NB4 (cell line): ENCODE measurements at regions not wholly inside any gene's neighbourhood (a gene's known extent, or its start where the extent isn't known, plus 50 kb on each side); places are given as distances from the start of the nearest gene placed in this dataset.

Source experiments
- POLR2A ChIP-seq: IDR thresholded peaks from 2 replicates; pipeline ENCODE4 v1.6.1; 2011; ENCODE audit warnings: mild to moderate bottlenecking; ENCODE audit not compliant: insufficient read length; ENCODE audit errors: extremely low read depth
- TF ChIP-seq, protein P1 (sequence below): IDR thresholded peaks from one replicate; pipeline ENCODE4 v1.5.1; 2012; ENCODE audit warnings: low read depth, low read length

DNA sequence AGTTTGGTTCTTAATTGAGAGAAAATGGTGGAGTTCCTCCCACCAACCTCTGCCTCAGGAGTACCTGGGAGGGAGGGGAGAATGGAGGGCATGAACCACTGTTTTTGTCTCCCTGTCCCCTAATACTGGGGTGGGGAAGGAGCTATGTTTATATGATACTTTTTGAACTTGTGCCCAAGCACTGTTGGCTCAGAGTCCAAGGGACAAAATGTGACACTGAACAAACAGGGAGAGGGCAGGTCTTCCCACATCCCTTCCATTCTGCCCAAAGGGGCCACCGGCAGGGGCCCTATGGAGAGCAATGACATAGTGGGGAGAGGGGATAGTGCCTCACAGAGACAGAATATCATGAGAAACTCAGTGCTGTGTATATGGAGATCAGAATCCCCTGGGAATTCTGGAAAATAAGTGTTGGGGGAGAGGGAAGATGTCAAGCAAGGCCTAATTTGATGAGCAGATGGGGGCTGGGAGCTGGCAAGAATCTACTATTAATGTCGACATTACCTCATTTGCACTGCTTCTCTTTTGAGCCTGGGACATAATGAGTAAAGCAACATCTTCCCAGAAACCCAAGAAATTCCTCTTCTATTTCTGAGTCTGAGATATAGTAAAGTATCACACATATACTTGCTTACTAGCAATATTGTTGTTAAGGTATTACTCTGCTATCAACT lies 180.6 kb downstream of the CYP26A1 start:
- no peak for TF ChIP-seq POLR2A
- TF ChIP-seq, protein P1, sequence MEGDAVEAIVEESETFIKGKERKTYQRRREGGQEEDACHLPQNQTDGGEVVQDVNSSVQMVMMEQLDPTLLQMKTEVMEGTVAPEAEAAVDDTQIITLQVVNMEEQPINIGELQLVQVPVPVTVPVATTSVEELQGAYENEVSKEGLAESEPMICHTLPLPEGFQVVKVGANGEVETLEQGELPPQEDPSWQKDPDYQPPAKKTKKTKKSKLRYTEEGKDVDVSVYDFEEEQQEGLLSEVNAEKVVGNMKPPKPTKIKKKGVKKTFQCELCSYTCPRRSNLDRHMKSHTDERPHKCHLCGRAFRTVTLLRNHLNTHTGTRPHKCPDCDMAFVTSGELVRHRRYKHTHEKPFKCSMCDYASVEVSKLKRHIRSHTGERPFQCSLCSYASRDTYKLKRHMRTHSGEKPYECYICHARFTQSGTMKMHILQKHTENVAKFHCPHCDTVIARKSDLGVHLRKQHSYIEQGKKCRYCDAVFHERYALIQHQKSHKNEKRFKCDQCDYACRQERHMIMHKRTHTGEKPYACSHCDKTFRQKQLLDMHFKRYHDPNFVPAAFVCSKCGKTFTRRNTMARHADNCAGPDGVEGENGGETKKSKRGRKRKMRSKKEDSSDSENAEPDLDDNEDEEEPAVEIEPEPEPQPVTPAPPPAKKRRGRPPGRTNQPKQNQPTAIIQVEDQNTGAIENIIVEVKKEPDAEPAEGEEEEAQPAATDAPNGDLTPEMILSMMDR = no peak
